Stimulated activated naive B cell treated with anti-CD40 and anti-IgM and Interleukin-4, amounts not matched to agents 10 μg/mL and 1 μg/mL and 100 μg/mL, for 72 hours (primary cell): ENCODE measurements at regions not wholly inside any gene's neighbourhood (a gene's known extent, or its start where the extent isn't known, plus 50 kb on each side); places are given as distances from the start of the nearest gene placed in this dataset.

Source experiments
- ATAC-seq, 2 donors: fragments of 150-1000 bp; cut with Tn5 transposase; replicated peaks; 2 replicates each; pipeline ENCODE4 v1.10.0; 2021; ENCODE audit warnings: moderate library complexity in 1 of 2
- DNase-seq: peaks from one replicate; pipeline ENCODE4 v3.0.0; 2021
- H3K27ac Mint-ChIP-seq: one replicate; pipeline ENCODE4 v1.8.0; 2022; ENCODE audit warnings: mild to moderate bottlenecking, mixed read lengths
- H3K27me3 Mint-ChIP-seq, 2 donors: one replicate each; pipeline ENCODE4 v1.8.0; 2022; ENCODE audit warnings: mixed read lengths in 2 of 2
- H3K36me3 Mint-ChIP-seq, 2 donors: one replicate each; pipeline ENCODE4 v1.8.0; 2022; ENCODE audit warnings: mixed read lengths in 2 of 2, mild to moderate bottlenecking in 1 of 2
- H3K4me1 Mint-ChIP-seq, 2 donors: one replicate each; pipeline ENCODE4 v1.8.0; 2022; ENCODE audit warnings: mixed read lengths in 2 of 2, mild to moderate bottlenecking in 1 of 2
- H3K4me3 Mint-ChIP-seq, 2 donors: one replicate each; pipeline ENCODE4 v1.8.0; 2022; ENCODE audit warnings: mild to moderate bottlenecking in 2 of 2, mixed read lengths in 2 of 2, moderate library complexity in 1 of 2
- H3K9me3 Mint-ChIP-seq, 2 donors: one replicate each; pipeline ENCODE4 v1.8.0; 2022; ENCODE audit warnings: mixed read lengths in 2 of 2, mild to moderate bottlenecking in 1 of 2

DNA sequence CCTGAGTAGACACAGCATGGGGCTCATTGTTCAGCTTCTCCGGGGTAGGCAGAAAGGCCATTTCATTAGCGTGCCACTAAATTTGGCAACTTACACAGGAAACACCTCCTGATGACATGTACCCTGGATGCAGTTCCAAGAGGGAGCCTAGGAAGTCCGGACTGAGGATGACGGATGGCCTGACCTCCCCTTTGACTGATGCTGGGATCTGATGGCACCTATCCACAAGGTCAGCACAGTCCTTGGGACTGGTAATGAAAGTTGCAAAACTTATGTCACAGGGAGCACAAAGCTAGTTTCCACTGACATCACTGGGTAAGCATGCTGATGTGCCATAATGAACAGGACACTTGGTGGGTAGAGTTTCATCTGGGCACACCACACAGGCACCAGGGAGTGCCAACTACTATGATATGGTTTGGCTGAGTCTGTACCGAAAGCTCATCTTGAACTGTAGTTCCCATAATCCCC lies 126.7 kb upstream of the ARL4C start:
- Mint-ChIP-seq H3K27me3 (peaks cover 0 to 5% of the 10 kb centered on the region in 2 donors), H3K4me3 (no peak overlapping the region), H3K9me3 (peaks cover 0 to 4% of the 10 kb centered on the region in 2 donors), H3K4me1 (peaks cover 16 to 30% of the 10 kb centered on the region in 2 donors), H3K36me3 (no peaks in the 10 kb centered on the region), H3K27ac (peak overlapping the region; percentile 32)
- DNase-seq (no peak), ATAC-seq (peak; percentile 31 to 53)

DNA sequence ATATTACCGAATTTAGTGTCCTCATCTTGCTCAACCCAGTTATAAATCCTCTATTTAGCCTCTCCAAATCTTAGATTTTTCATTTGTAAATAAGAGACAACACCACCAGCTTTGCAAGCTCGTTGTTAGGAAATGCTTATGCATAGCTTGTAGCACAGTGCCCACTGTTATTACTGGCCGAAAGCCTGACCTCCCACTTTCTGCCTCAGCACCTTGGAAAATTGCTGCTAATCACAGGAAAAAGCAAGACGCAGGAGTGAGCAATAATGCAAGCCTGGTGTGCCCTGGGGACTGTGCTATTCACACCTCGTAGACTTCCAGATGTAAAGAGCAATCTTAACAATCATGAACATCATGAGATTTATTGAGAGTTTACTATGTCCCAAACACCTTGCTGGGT lies 124.2 kb upstream of the ARL4C start:
- Mint-ChIP-seq H3K27ac (no peak overlapping the region), H3K4me3 (no peak overlapping the region), H3K9me3 (peaks cover 0 to 4% of the 10 kb centered on the region in 2 donors), H3K4me1 (peaks cover 12 to 23% of the 10 kb centered on the region in 2 donors), H3K27me3 (peaks cover 0 to 5% of the 10 kb centered on the region in 2 donors), H3K36me3 (no peaks in the 10 kb centered on the region)
- ATAC-seq (no peak), DNase-seq (no peak)

DNA sequence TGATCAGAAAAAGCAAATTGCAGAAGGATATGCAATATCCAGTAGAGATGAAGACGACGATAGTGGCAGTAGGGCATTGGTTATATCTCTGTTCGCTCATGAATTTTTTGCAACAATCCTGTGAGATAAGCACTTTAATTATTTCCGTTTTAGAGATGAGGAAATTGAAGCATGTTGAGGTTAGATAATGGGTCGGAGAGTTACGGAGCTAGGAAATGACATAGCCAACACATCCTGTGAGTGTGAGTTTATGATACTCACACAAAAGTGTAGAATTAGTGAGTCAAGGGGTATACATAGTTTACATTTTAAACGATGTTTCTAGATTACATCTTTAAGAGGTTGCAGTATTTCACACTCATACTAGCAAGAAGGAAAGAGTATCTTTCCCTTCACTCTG lies 123.1 kb upstream of the ARL4C start:
- Mint-ChIP-seq H3K27ac (no peak overlapping the region), H3K4me1 (peaks cover 12 to 28% of the 10 kb centered on the region in 2 donors), H3K36me3 (no peaks in the 10 kb centered on the region), H3K27me3 (peaks cover 0 to 5% of the 10 kb centered on the region in 2 donors), H3K9me3 (peaks cover 0 to 4% of the 10 kb centered on the region in 2 donors), H3K4me3 (no peak overlapping the region)
- DNase-seq (no peak), ATAC-seq (no peak)

DNA sequence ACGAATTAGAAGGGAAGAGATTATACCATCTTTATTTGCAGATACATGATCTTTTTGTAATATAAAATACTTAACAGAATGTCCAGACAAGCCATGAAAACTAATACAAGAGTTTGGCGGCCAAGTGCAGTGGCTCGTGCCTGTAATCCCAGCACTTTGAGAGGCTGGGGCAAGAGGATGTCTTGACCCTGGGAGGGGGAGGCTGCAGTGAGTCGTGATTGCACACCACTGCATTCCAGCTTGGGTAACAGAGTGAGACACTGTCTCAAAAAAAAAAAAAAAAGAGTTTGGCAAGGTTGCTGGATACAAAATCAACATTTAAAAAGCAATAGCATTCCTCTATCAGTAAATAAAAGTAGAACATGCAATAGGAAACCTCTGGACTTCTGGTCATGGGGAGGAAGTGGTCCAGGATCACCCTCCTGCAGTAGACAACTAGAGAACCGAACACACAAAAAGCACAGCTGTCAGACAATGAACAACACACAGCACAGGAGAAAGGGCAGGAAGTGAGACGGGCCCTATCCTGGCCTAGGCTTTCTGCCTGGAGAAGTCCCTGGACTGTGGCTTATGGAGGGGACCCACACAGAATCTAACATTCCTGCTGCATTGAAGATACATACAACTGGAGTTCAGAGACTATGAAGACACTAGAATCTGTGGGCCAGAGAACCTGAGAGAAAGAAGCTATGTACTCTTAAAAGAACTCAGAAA lies 118.9 kb upstream of the ARL4C start:
- DNase-seq = no peak
- no peak overlapping the region for H3K4me3 Mint-ChIP-seq
- peaks cover 4 to 16% of the 10 kb centered on the region in 2 donors for H3K4me1 Mint-ChIP-seq

DNA sequence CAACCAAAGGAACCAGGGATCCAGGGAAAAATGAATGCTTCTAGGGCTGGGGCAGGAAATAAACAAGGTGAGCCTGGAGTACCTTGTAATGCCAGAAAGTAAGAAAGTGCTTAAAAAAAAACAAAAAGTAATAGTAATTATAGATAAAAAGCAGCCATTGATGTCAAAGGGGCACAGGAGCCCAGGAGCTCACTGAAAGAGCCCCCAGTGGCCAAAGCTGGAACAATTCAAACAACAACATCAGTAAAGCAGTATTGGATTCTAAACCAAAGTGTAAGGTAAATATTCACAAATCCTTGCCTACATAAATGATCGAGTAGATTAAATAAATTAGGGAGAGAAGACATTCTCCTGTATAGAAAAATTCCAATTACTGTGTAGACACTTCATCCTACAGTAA lies 114.3 kb upstream of the ARL4C start:
- ATAC-seq (no peak), DNase-seq (no peak)
- Mint-ChIP-seq H3K27me3 (peaks cover 13 to 21% of the 10 kb centered on the region in 2 donors), H3K9me3 (peaks cover 7 to 10% of the 10 kb centered on the region in 2 donors), H3K4me3 (no peak overlapping the region), H3K36me3 (peaks cover 6 to 8% of the 10 kb centered on the region in 2 donors), H3K4me1 (peaks cover 0 to 6% of the 10 kb centered on the region in 2 donors), H3K27ac (no peak overlapping the region)

More for the DNA sequence above, 118.9 kb upstream of the ARL4C start:
- Mint-ChIP-seq H3K27me3 (peaks cover 11 to 14% of the 10 kb centered on the region in 2 donors), H3K36me3 (peaks cover 6% of the 10 kb centered on the region in 2 donors), H3K9me3 (peaks cover 5 to 8% of the 10 kb centered on the region in 2 donors), H3K27ac (no peak overlapping the region)
- no peak for ATAC-seq

DNA sequence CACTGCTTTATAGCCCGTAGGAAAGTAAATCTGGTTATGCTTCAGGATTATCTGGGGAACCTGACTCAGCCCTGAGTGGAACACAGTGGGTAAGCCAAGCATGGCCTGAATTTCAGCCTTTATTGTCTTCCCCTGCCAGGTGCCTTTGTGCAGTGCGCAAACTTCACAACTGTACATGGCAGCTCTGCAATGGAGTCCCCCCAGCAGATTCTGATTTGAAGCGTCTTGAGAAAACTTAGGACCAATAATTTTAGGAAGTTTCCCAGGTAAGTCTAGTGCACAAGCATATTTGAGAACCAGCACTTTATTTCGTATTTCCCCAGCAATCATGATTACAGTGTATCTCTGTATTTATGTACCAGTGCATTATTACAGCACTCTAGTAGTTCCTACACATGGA lies 112.1 kb upstream of the ARL4C start:
- peaks cover 13 to 18% of the 10 kb centered on the region in 2 donors for H3K27me3 Mint-ChIP-seq
- peaks cover 7 to 10% of the 10 kb centered on the region in 2 donors for H3K9me3 Mint-ChIP-seq
- H3K4me1 Mint-ChIP-seq = peaks cover 3 to 6% of the 10 kb centered on the region in 2 donors
- H3K27ac Mint-ChIP-seq = no peak overlapping the region
- no peak for ATAC-seq
- no peak for DNase-seq
- H3K4me3 Mint-ChIP-seq = no peak overlapping the region
- H3K36me3 Mint-ChIP-seq = peaks cover 6 to 8% of the 10 kb centered on the region in 2 donors

DNA sequence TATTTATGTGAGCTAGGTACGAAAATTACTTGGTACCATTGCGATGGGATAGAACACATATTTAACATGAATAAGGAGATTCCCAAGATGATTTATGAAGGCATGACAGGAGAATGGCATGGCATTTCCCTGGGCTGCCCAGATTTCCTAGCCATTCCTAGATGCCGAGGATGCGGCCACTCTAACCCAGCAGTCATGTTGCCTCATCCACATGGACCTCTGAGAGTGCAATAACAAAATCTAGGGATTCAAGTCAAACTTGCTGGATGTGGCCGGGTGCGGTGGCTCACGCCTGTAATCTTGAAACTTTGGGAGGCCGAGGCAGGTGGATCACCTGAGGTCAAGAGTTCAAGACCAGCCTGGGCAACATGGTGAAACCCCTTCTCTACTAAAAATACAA lies 110.8 kb upstream of the ARL4C start:
- peaks cover 7 to 16% of the 10 kb centered on the region in 2 donors for H3K4me1 Mint-ChIP-seq
- H3K27ac Mint-ChIP-seq = no peak overlapping the region
- H3K36me3 Mint-ChIP-seq = peaks cover 6 to 12% of the 10 kb centered on the region in 2 donors
- ATAC-seq (no peak), DNase-seq (no peak)
- H3K9me3 Mint-ChIP-seq = peaks cover 7 to 10% of the 10 kb centered on the region in 2 donors
- peaks cover 13 to 18% of the 10 kb centered on the region in 2 donors for H3K27me3 Mint-ChIP-seq
- no peak overlapping the region for H3K4me3 Mint-ChIP-seq

DNA sequence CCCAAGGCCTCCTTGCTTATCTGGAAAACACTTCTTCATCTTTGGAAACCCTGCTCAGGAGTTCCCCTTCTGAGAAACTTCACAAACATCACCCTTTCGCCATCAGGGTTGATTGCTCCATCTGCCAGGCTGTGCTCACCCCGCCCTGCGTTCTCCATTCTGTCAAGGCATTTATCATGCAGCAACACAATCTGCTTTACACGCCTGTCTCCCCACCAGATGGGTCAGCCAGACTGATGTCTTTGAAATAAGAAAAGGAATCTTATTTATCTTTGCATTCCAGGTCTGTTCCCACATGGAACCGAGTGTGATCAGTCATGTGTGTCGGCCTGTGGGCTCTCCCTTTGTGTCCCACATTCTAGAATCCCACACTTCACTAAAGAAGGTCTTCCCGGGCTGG lies 110.0 kb upstream of the ARL4C start:
- H3K36me3 Mint-ChIP-seq = peaks cover 2 to 9% of the 10 kb centered on the region in 2 donors
- H3K4me3 Mint-ChIP-seq = no peak overlapping the region
- H3K27me3 Mint-ChIP-seq = peaks cover 8 to 14% of the 10 kb centered on the region in 2 donors
- peaks cover 3 to 5% of the 10 kb centered on the region in 2 donors for H3K9me3 Mint-ChIP-seq
- H3K4me1 Mint-ChIP-seq = peaks cover 7 to 16% of the 10 kb centered on the region in 2 donors
- no peak for DNase-seq
- no peak for ATAC-seq
- no peak overlapping the region for H3K27ac Mint-ChIP-seq

DNA sequence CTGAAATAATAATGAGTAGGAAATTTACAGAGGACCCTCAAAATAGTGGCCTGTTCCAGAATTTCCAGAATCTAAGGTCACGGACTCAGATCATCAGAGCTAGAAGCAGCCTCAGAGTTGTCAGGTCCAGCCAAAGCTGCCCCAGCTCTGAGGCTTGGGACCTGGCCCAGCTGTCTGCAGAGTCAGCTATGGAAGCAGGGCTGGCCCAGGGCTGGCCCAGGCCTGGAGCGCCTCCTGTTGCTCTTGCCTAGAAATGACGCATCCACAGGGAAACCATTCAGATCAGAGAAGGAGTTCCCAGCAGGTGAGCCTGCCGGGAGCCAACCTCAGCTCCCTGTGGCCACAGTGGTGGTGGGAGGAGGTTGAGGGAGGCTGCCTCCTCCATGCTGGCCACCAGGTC lies 106.7 kb upstream of the ARL4C start:
- Mint-ChIP-seq H3K27me3 (peaks cover 0 to 6% of the 10 kb centered on the region in 2 donors), H3K27ac (no peak overlapping the region), H3K4me3 (no peak overlapping the region), H3K4me1 (peaks cover 10 to 16% of the 10 kb centered on the region in 2 donors), H3K9me3 (peaks cover 0 to 5% of the 10 kb centered on the region in 2 donors), H3K36me3 (peaks cover 0 to 4% of the 10 kb centered on the region in 2 donors)
- no peak for DNase-seq
- peak in 1 of 2 donors; percentile 36 for ATAC-seq

DNA sequence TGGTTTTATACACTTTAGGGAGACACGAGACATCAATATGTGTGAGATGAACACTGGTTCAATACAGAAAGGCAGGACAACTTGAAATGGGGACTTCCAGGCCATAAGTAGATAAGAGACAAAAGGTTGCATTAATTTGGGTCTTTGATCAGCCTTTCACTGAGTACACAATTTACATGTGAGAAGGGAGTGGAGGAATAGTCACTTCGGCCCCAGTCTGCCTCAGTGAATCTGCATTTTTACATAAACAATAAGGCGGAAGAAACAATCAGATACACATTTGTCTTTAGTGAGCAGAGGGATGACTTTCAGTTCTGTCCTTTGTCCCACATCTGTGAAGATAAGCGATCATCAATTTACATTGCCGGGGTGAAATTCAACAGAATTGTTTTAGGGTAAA lies 104.3 kb upstream of the ARL4C start:
- ATAC-seq (no peak), DNase-seq (no peak)
- Mint-ChIP-seq H3K27me3 (peaks cover 0 to 3% of the 10 kb centered on the region in 2 donors), H3K4me1 (peaks cover 12 to 16% of the 10 kb centered on the region in 2 donors), H3K27ac (no peak overlapping the region), H3K9me3 (peaks cover 0 to 5% of the 10 kb centered on the region in 2 donors), H3K4me3 (no peak overlapping the region), H3K36me3 (peaks cover 0 to 4% of the 10 kb centered on the region in 2 donors)

DNA sequence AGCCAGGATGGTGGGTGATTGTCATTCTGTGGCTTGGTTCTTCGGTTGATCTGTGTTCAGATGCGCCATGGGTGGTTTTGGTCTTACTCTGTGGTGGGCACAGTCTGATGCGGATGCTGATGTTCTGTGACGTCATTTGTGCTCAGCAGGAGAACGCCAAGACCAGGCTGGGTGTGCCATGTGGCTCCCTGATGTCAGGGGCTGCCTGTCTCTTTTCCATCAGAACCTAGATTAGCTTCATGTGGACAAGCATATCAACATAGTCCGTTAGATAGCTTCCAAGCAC lies 100.6 kb upstream of the ARL4C start:
- Mint-ChIP-seq H3K9me3 (peaks cover 0 to 5% of the 10 kb centered on the region in 2 donors), H3K4me3 (no peak overlapping the region), H3K27me3 (peaks cover 0 to 5% of the 10 kb centered on the region in 2 donors), H3K27ac (no peak overlapping the region), H3K4me1 (peaks cover 5 to 7% of the 10 kb centered on the region in 2 donors), H3K36me3 (no peaks in the 10 kb centered on the region)
- DNase-seq (no peak), ATAC-seq (no peak)

DNA sequence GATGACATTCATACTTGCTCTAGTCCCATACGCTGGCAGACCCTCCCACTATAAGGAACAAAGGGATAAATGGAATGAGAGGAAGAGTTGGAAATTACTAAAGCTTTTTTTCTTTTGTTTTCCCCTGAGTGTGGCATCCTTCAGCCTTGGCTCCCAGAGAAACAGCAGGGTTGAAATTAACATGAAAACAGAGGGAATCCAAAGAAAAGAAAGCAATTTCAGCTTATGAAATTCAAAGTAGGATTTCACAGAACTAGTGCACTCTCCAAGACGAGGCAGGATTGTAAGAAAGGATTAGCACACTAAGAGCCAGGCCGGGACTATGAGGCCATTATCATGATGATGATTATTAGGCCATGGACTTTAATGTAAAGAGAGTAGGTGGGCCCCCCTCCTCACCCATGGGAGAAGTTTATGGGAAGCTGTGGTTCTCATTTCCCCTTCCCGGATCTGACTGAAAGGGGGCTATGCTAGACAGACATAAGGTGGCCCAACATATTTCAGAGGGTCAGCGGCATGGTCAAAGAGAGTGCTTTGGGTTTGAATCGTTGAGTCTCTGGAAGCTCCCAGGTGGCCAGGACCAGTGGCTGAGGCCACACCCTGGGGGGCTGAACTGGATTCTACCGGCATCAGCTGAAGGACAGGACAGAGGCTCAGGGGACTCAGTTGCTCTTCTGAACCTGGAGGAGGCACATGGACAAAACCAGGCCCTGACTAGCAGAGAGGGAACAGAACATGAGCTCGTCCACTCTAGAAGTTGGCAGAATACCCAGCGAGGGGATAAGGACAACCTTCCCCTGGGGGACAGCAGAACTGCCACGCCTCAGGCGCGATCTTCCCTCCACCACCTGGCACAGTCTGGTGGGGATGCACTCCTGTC lies 100.1 kb upstream of the ARL4C start:
- no peak overlapping the region for H3K4me3 Mint-ChIP-seq
- H3K27me3 Mint-ChIP-seq = peaks cover 0 to 8% of the 10 kb centered on the region in 2 donors
- peak overlapping the region; percentile 14 for H3K27ac Mint-ChIP-seq
- ATAC-seq (no peak), DNase-seq (no peak)
- H3K4me1 Mint-ChIP-seq = peaks cover 5 to 7% of the 10 kb centered on the region in 2 donors
- peaks cover 0 to 5% of the 10 kb centered on the region in 2 donors for H3K9me3 Mint-ChIP-seq
- H3K36me3 Mint-ChIP-seq = no peaks in the 10 kb centered on the region

DNA sequence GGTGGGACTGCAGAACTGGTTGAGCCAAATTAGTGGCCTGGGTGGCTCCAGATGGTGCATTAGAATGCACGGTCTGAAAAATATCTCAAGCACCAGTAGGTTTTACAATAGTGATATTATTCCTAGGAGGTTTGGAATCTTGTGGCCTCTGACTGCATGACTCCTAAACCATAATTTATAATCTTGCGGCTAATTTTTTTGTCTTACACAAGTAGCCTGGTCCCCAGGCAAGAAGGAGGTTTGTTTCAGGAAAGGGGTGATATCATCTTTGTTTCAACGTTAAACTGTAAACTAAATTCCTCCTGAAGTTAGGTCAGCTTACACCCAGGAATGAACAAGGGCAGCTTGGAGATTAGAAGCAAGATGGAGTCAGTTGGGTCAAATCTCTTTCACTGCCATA lies 98.9 kb upstream of the ARL4C start:
- H3K27ac Mint-ChIP-seq = peak overlapping the region; percentile 90
- peaks cover 0 to 5% of the 10 kb centered on the region in 2 donors for H3K9me3 Mint-ChIP-seq
- DNase-seq = no peak
- no peaks in the 10 kb centered on the region for H3K36me3 Mint-ChIP-seq
- H3K4me1 Mint-ChIP-seq = peaks cover 5 to 7% of the 10 kb centered on the region in 2 donors
- peaks cover 0 to 10% of the 10 kb centered on the region in 2 donors for H3K27me3 Mint-ChIP-seq
- no peak for ATAC-seq
- H3K4me3 Mint-ChIP-seq = no peak overlapping the region

DNA sequence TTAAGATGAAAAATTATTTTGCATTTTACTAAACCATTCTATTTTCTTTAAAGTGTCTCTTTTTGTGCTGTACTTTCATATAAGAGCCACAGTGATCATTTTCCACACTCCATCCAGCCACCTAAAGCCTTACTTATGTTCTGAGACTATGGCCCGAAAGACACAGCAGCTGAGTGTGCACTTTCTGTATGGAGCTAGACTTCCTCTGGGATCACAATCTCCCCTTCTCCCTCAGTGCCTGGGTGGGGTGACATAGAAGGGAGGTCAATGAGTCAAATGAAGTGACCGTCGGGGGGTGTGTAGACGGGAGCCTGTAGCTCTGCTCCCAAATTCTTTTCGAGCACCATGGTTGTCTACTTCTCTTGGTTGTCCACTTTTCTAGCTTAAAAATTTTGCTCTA lies 97.8 kb upstream of the ARL4C start:
- Mint-ChIP-seq H3K4me3 (no peak overlapping the region), H3K9me3 (no peaks in the 10 kb centered on the region), H3K4me1 (peaks cover 5 to 8% of the 10 kb centered on the region in 2 donors), H3K27ac (no peak overlapping the region), H3K36me3 (no peaks in the 10 kb centered on the region), H3K27me3 (peaks cover 0 to 12% of the 10 kb centered on the region in 2 donors)
- no peak for ATAC-seq
- DNase-seq = no peak
